ENCODE measurements at regions not wholly inside any gene's neighbourhood (a gene's known extent, or its start where the extent isn't known, plus 50 kb on each side); places are given as distances from the start of the nearest gene placed in this dataset. TPM values are rescaled to one million over a fixed set of nuclear protein-coding genes. Genes with fewer than 3 reads are reported as not detected.

DNA sequence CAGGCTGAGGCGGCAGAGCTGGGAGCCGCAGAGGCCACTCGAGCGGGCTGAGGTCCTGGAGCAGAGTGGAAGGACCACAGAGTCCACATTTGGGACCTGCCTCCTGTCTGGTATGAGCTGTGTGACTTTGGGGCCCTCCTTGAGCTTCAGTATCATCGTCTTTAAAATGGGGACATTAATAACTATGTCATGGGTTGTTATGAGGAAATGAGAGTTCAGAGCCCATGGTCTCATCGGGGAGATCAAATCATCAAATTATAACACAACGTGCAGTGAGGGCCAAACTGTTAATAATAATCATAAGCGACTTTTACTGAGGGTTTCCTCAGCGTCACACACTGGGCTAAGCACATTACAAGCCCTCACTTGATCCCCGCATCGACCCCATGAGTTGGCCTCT lies 49.9 kb upstream of the CCDC167 start:
- H3K9me3 ChIP-seq, result no peaks in the 10 kb centered on the region
- TF ChIP-seq POLR2AphosphoS5 (IDR thresholded peaks at IDR 0.05) (no peak), POLR2A (IDR thresholded peaks at IDR 0.05) (no peak)
- intact Hi-C loops (cut with DNase I), result no loop called here
- H3K4me1 ChIP-seq (replicated peaks), result no peaks in the 10 kb centered on the region
- H3K4me3 ChIP-seq, result no peak overlapping the region
- no peaks in the 10 kb centered on the region for H3K36me3 ChIP-seq
- H3K27ac ChIP-seq, result no peak overlapping the region
- 88% methylated on average over 11 of the region's 11 CpGs for WGBS
- H3K27me3 ChIP-seq (replicated peaks; ENCODE audit: insufficient read depth), result no peaks in the 10 kb centered on the region
- no peak for DNase-seq (ENCODE audit: low spot score)

Small RNA genes lying in the stretch of these regions (microRNA-seq; reads per million reads assigned to microRNA genes)
- gene MIR4462, result not detected

Small RNA genes lying in the stretch of these regions (small RNA-seq; reads per million reads assigned to genes)
- gene MIR4462, result 0 reads per million in 2 donors
